NB4 (cell line): ENCODE measurements at regions not wholly inside any gene's neighbourhood (a gene's known extent, or its start where the extent isn't known, plus 50 kb on each side); places are given as distances from the start of the nearest gene placed in this dataset.

Experiments used
- DNase-seq: peaks from one replicate; pipeline ENCODE4 v3.0.0; 2010; ENCODE audit warnings: low read depth
- H3K4me3 ChIP-seq: one replicate; pipeline ENCODE4 v1.5.1; 2011; ENCODE audit warnings: mild to moderate bottlenecking, low read depth, low read length, moderate library complexity
- MYC ChIP-seq: IDR thresholded peaks from 2 replicates; pipeline ENCODE4 v1.6.1; 2011; ENCODE audit warnings: low read depth, low read length
- POLR2A ChIP-seq: IDR thresholded peaks from 2 replicates; pipeline ENCODE4 v1.6.1; 2011; ENCODE audit warnings: mild to moderate bottlenecking; ENCODE audit not compliant: insufficient read length; ENCODE audit errors: extremely low read depth
- TF ChIP-seq, protein P1 (sequence below): IDR thresholded peaks from 2 replicates; pipeline ENCODE4 v1.6.1; 2011; ENCODE audit warnings: low read depth, low read length
- TF ChIP-seq, protein P2 (sequence below): IDR thresholded peaks from one replicate; pipeline ENCODE4 v1.5.1; 2012; ENCODE audit warnings: low read depth, low read length

DNA sequence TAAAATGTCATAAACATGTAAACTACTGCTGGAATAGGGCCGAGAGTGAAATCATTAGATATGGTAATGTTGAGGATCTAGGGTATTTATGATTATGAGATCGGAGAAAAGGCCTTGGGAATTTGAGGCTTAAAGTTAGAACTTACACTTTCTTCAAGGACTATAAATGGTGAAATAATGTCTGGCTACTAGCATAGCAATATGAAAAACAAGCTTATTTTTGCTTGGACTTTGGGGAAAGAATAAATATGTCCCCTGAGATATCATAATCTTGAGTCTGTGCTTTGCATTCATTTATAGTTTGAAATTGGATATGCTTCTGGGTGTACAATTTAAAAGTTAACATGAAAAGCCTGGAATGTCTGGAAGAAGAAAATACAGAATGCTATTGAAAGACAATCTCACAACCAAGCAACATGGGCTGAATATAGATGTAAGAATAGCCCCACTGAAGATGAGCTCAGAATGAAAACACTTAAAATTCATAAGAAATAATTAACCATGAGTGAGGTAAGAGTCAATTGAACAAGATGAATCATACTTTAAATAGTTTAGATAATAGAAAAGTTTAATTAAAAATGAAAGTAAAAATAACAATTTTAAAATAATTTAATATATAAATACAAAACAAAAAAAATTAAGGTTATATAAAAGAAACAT is 1555.4 kb upstream of the MIR17HG start:
- no peak for DNase-seq
- no peak for TF ChIP-seq POLR2A
- no peak for TF ChIP-seq MYC
- TF ChIP-seq, protein P1, sequence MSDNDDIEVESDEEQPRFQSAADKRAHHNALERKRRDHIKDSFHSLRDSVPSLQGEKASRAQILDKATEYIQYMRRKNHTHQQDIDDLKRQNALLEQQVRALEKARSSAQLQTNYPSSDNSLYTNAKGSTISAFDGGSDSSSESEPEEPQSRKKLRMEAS: no peak
- TF ChIP-seq, protein P2, sequence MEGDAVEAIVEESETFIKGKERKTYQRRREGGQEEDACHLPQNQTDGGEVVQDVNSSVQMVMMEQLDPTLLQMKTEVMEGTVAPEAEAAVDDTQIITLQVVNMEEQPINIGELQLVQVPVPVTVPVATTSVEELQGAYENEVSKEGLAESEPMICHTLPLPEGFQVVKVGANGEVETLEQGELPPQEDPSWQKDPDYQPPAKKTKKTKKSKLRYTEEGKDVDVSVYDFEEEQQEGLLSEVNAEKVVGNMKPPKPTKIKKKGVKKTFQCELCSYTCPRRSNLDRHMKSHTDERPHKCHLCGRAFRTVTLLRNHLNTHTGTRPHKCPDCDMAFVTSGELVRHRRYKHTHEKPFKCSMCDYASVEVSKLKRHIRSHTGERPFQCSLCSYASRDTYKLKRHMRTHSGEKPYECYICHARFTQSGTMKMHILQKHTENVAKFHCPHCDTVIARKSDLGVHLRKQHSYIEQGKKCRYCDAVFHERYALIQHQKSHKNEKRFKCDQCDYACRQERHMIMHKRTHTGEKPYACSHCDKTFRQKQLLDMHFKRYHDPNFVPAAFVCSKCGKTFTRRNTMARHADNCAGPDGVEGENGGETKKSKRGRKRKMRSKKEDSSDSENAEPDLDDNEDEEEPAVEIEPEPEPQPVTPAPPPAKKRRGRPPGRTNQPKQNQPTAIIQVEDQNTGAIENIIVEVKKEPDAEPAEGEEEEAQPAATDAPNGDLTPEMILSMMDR: no peak
- no peak overlapping the region for H3K4me3 ChIP-seq

DNA sequence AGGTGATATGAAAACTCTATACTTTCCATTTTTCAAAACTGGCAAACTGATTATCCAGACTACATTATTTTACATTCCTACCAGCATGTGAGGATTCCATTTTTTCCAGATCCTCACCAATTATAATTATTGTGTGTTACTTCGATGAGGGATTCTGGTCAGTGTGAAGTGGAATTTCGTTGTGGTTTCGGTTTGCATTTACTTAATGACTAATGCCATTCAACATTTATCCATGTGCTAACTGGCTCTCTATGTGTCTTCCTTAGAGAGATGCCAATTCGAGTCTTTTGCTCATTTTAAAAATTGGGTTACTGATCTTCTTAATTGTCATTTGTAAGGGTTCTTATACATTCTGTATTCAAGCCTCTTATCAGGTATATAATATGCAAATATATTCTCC is 1551.3 kb upstream of the MIR17HG start:
- no peak overlapping the region for H3K4me3 ChIP-seq
- no peak for DNase-seq
- TF ChIP-seq, protein P2: no peak
- TF ChIP-seq, protein P1: no peak
- TF ChIP-seq POLR2A (no peak), MYC (no peak)

DNA sequence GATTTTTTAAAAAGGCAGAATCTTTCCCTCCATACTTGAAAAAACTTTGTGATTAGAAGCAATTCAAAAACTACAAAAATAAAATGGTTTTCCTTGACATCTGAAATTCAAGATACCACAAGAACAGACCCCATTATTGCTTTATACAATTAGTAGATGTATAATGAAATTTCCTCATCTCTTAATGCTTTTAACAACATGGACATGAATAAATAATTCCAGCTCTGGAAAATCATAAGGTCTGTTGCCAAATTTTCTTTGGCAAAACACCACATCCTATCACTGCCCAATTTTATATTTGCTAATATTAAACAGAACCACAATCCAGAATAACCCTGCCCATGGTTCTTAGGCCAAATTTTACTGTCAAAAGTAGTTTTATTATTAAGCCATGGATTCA is 1543.6 kb upstream of the MIR17HG start:
- TF ChIP-seq POLR2A (no peak), MYC (no peak)
- no peak for DNase-seq
- no peak overlapping the region for H3K4me3 ChIP-seq

DNA sequence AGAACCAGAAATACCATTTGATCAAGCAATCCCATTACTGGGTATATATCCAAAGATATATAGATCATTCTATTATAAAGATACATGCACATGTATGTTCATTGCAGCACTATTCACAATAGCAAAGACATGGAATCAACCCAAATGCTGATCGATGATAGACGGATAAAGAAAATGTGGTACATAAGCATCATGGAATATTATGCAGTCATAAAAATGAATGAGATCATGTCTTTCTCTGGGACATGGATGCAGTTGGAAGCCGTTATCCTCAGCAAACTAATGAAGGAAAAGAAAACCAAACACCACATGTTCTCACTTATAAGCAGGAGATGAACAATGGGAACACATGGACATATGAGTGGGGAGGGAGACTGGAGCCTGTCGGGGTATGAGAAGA is 1540.9 kb upstream of the MIR17HG start:
- no peak for DNase-seq
- no peak overlapping the region for H3K4me3 ChIP-seq
- TF ChIP-seq MYC: no peak
- no peak for TF ChIP-seq POLR2A
- TF ChIP-seq, protein P1: no peak
- TF ChIP-seq, protein P2: no peak

DNA sequence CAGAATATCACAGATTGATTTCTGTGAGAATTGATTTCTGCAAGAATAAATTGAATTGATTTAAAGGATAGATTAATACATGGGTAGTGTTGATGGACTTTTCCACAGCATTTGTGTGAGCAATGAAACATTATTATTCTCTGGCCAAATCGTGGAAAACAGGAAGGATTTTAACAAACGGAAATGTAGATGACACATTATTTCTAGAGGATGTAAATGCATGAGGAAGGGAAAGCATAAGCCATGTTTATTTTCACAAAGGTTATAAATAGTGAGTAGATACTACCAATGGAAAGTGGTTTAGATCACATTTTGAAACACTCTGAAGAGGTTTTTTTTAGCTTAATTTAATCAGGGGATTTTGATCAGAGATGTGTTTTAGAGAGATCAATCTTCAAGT is 1534.6 kb upstream of the MIR17HG start:
- TF ChIP-seq MYC (no peak), POLR2A (no peak)
- TF ChIP-seq, protein P1: no peak
- TF ChIP-seq, protein P2: no peak
- no peak for DNase-seq
- no peak overlapping the region for H3K4me3 ChIP-seq

DNA sequence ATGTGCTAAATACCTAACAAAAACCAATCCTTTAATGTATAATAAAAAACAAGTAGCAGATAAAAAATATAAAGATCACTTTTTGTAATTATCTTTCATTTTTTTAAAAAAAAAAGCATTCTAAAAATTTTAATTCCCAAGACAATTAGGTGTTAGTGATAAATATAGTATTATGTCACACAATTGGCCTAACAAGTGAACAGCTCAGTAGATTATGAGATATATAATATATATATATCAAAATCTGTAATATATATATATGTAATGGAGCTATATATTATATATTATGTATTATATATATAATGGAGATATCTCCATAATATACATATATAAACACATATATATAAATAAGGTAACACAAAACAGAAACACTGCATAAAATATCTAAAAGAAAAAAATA is 1531.1 kb upstream of the MIR17HG start:
- DNase-seq: no peak
- no peak overlapping the region for H3K4me3 ChIP-seq
- TF ChIP-seq, protein P2: no peak
- TF ChIP-seq POLR2A: no peak
- TF ChIP-seq, protein P1: no peak
- TF ChIP-seq MYC: no peak
